NCI-H128 (cell line): ENCODE measurements at regions not wholly inside any gene's neighbourhood (a gene's known extent, or its start where the extent isn't known, plus 50 kb on each side); places are given as distances from the start of the nearest gene placed in this dataset.

Experiments used
- DNase-seq: peaks from one replicate; lab custom pipeline; 2025; ENCODE audit not compliant: unreplicated experiment; lab: John Stamatoyannopoulos, UW

DNA sequence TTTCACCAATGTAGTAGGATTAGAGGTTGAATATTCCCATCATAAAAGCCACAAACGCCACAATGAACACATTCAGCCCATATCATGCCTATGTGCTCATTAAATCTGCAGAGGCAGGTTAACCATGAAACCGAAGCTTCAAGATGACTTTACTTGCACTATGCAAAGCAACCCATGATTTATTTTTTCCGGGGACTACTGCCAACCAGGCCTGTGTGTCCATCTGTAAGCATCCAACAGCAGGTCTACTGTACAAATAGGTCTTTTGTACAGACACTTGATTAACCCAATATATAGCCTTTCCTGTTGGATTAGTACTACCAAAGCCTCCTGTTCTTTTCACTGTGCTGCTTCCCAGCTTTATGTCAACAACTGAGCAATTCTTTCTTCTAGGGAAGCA, 104.9 kb upstream of the CDH10 start:
- DNase-seq = no peak

- no peak for DNase-seq
Observed at GRCh38 chr5:24747327-24747726, 102.5 kb upstream of the CDH10 start.

- no peak for DNase-seq
Observed at GRCh38 chr5:24742334-24742733, 97.6 kb upstream of the CDH10 start.

DNA sequence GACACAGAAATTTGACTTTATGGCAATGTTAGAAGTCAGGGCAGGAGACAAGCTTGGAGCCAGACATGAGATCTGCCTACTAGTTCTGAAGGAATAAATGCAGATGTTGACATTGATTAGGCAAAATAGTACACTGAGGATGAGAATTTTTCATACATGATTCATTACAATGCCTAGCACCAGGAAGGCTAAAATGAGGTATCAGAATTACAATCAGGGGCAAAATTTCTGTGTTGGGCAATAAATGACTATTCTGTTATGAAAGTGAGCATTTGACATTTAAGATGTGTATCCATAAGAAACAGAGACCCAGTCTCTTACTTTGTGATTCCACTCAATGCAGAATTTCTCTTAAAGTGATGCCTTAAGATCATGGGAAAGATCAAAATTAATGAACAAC, 92.4 kb upstream of the CDH10 start:
- DNase-seq = no peak

DNA sequence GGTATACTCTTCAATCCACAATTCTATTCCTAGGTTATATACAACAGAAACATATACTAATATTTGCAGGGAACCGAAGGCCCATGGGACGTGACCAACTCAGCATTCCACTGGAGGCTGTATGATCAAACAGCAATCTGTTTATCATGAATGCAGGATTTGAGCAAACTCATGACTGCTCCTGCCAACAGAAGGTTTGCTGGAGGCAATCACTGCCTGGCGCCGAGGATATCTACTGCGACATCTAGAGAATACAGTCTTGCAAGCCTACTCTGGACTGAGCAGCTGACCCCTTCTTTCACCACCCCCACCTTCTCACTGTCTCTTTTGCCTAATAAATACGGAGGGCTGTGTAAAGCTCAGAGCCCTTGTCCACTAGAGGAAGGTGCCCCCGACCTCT, 90.5 kb upstream of the CDH10 start:
- DNase-seq = no peak

DNA sequence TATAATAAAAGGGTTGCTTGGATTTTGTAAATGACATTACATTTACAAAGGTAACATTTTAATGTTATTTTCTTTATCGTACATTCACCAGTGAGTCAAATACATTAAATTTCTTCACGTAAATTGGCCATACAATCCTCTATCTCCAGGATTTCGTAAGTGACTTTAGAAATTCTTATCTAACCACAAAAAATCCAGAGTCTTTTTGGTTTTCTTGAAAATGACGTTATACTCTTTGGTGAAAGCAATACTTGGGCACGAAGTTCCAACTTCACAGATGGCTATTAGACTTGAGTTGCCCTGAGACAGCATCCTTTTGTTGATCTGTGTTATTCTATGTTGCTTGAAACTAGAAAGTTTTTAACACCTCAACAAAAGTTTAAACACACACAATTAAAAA, 87.4 kb upstream of the CDH10 start:
- DNase-seq = no peak

DNA sequence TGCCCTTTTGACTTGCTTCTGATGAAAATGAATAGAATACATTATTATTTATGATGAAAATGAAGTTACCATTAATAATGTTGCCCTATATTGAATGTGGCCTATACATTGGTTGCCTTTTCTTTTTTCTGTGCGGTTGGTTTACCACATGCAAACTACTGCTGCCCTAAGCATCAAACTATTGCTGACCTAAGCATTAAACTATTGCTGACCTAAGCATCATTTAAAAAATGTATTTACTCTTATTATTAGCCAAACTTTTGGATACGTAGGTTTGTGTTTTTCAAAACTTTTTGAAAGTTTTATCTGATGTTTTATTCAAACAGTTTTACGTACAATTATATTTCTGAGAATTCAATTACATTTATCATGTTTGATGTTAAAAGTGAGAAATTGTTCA, 76.0 kb upstream of the CDH10 start:
- no peak for DNase-seq

- DNase-seq = no peak
Observed at GRCh38 chr5:24714746-24715145, 70.0 kb upstream of the CDH10 start.

DNA sequence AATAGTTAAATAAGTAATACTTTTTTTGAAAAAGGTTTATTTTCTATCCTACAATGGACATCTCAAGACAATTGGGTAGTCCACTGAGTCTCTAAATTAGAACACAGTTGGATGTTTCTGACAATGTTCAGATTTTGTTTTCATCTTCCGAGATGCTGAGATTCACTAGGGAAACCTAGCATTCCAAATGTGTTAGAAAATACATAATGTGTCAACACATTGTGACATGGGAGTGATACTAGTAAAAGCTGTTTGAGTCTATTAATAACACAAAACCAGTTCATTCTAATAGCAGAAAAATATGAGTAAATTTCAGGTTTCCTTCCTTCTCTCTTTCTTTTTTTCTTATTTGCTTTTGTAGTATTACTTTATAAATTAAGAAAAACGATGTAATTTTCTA, 68.2 kb upstream of the CDH10 start:
- no peak for DNase-seq

DNA sequence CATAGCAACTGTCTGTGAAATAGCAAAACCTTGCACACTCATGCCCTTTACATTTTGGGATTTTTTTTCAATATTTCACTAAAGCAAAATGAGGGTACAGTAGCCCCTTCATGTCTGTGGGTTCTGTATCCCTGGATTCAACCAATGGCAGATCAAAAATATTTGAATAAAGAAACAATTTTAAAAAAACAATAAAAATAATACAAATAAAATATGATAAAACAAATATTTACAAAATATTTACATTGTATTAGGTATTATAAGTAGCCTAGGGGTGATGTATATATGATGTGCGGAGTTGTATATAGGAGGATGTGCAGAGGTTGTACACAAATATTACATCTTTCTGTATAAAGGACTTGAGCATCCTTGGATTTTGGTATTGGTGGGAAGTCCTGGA, 67.3 kb upstream of the CDH10 start:
- DNase-seq = no peak

- no peak for DNase-seq
Observed at GRCh38 chr5:24703934-24704333, 59.2 kb upstream of the CDH10 start.
